ENCODE measurements at regions not wholly inside any gene's neighbourhood (a gene's known extent, or its start where the extent isn't known, plus 50 kb on each side); places are given as distances from the start of the nearest gene placed in this dataset.
"Not testable (repeated sequence)": the region's sequence is repeated elsewhere in the genome, so short reads cannot be mapped to it uniquely, and the experiment has no call there.

DNA sequence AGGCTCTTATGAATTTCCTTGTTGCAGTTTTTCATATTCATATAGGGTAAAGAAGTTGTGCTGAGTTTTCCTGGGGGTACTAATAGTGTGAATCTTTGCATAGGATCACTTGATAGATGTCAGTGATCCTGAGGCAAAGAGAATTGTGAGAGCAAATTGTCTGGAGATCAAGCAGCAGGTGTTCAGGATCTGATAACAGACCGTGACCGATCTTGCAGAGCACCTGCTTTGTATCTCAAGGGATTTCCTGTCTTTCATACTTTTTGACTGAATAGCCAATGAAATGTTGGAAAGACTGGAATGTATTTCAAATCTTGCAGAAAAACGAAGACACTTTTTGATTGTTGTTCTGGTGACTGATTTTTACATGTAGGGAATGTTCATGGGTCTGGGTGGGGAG lies 914.5 kb downstream of the STIM2 start:
- DNase-seq = no peak

GRCh38 chr4:27779827-27780226 lies 919.2 kb downstream of the STIM2 start:
- no peak for DNase-seq

- no peak for DNase-seq
Measured at GRCh38 chr4:27787195-27787594, 926.6 kb downstream of the STIM2 start.

- DNase-seq = no peak
Measured at GRCh38 chr4:27789773-27790172, 929.1 kb downstream of the STIM2 start.

- no peak for DNase-seq
Measured at GRCh38 chr4:27790911-27791310, 930.3 kb downstream of the STIM2 start.

GRCh38 chr4:27791640-27792039 lies 931.0 kb downstream of the STIM2 start:
- DNase-seq = no peak

GRCh38 chr4:27807207-27807606 lies 946.6 kb downstream of the STIM2 start:
- DNase-seq = no peak

- no peak for DNase-seq
Measured at GRCh38 chr4:27811948-27812347, 951.3 kb downstream of the STIM2 start.

DNA sequence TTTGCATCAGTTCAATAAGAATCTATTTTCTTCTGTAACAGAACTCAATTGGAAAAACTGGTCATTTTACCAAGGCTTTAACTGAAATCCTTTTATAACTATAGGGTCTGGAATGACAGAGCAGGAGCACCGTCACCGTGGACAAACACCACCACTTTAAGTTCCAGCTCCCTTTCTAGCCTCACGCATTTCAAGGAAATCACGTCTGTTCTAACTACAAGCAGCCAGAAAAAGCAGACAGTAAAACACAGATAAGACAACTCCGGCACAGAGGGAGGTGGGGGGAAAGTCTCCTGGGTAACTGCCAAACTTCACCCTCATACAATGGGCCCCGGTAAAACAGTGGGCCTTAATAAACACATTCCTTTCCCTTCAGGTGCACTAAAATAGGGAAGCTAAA lies 952.6 kb downstream of the STIM2 start:
- DNase-seq = not testable (repeated sequence)

GRCh38 chr4:27813699-27814425 lies 953.2 kb downstream of the STIM2 start:
- not testable (repeated sequence) for DNase-seq

DNA sequence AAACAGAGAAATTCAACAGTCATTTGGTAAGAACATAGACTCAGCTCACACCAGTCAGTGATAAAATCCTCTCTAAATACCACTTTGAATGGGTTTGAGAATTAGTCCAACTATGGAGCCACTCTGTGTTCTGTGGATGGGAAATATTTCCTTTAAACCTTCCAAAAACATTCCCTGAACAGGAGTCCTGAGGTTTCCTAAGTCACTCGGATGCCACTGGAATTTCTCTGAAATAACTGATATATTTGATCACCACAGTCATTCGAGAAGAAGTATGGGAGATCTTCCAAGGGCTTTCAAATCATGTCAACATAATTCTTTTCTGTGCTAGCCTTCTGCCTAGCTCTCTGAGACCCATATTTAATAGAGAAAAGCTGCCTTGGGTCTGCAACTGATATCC lies 958.6 kb downstream of the STIM2 start:
- DNase-seq = no peak

- DNase-seq = no peak
Measured at GRCh38 chr4:27828843-27829242, 968.2 kb downstream of the STIM2 start.

GRCh38 chr4:27830251-27830650 lies 969.6 kb downstream of the STIM2 start:
- no peak for DNase-seq

- no peak for DNase-seq
Measured at GRCh38 chr4:27835851-27836250, 975.2 kb downstream of the STIM2 start.

DNA sequence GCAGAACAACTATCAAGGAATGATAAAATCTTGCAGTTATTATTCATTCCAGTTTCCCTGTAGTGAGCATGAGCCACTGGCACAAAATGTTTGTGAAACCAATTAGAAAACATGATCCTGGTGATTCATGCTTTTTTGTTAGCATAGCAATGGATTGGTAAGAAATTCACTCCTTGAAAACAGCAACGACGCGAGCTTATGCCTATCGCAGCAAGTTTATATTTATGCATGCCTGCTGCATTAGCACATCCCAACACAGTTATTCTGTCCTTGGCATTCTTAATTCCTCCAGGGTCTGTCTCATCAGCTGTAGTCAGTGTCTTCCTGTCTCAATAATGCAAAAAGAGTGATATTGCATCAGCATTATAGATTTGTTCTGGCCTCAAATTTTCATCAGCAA lies 975.9 kb downstream of the STIM2 start:
- DNase-seq = no peak

- no peak for DNase-seq
Measured at GRCh38 chr4:27843776-27844175, 983.1 kb downstream of the STIM2 start.

DNA sequence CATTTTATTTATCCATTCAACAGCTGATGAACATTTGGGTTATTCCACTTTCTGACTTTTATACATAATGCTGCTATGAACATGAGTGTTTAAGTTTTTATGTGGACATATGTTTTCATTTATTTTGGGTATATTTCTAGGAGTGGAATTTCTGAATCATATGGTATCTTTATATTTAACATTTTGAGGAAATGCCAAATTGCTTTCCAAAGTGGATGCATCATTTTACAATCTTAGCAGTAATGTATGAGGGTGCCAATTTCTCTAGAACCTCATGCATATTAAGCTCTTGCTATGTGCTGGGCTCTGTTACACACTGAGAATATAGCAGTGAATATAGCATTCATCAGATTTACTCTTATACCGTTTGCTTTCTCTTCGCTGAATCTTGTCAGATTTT lies 983.7 kb downstream of the STIM2 start:
- DNase-seq = no peak

GRCh38 chr4:27846951-27847350 lies 986.3 kb downstream of the STIM2 start:
- DNase-seq = no peak

GRCh38 chr4:27861381-27861787 lies 1000.7 kb downstream of the STIM2 start:
- DNase-seq = no peak

GRCh38 chr4:27861802-27862201 lies 1001.2 kb downstream of the STIM2 start:
- no peak for DNase-seq

GRCh38 chr4:27873596-27873995 lies 1013.0 kb downstream of the STIM2 start:
- no peak for DNase-seq

GRCh38 chr4:27881705-27882104 lies 1021.1 kb downstream of the STIM2 start:
- no peak for DNase-seq

DNA sequence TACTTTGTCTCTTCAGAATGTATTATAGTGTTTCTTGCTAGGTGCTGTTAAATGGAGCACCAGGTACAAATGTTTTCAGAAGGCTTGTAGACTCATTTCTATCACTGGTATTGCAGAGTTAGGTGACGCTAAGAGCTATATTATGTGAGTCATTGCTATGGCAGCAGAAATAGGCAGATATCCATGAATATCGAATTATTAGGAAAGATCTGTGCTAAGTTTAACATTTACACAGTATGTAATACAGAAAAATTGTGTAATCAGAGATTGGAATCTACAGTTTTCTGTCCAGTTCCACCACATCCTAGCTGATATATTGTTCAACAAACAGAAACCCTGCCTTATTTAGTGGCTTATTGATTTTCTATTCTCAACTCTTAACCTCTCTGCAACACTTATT lies 1025.5 kb downstream of the STIM2 start:
- DNase-seq = no peak

- DNase-seq = no peak
Measured at GRCh38 chr4:27887646-27888045, 1027.0 kb downstream of the STIM2 start.

DNA sequence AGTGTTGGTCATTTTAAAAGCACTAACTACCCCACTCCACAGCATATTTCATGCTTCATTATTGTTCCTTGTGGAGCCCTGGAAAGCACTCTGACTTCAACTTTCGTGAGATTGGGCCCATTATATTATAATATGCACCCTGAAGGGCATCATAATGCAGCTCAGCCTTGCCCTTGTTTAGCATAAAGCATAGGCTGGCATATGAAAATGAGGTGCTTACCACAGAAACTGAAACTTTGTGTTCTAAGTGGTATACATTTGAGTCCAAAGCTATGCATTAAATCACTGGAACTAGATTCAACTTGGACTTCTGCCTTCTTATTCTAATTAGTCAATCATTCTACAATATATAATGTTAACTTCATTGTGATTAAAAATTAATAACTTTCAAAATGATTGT lies 1027.9 kb downstream of the STIM2 start:
- no peak for DNase-seq
